MCF 10A (cell line): ENCODE measurements at regions not wholly inside any gene's neighbourhood (a gene's known extent, or its start where the extent isn't known, plus 50 kb on each side); places are given as distances from the start of the nearest gene placed in this dataset.
A peak's percentile ranks its signal among the peaks of the same experiment; 100 is the strongest.

Experiments used
- BruUV-seq: library from RNA; stranded (reverse); fragments of 400-500 nt; replicated peaks from 2 replicates; lab custom pipeline; 2021; lab: Mats Ljungman, UMichigan
- CTCF ChIA-PET: fragments of 300-600 bp; sonication (Branson Sonifier 250); formaldehyde crosslinking; extraction: SDS; loops from one replicate; lab custom pipeline; 2021; ENCODE audit warnings: antibody characterized with exemption, inconsistent platforms; lab: Yijun Ruan, JAX
- POLR2A ChIA-PET: fragments of 300-600, 350-650 bp; sonication (Branson Sonifier 250); formaldehyde crosslinking; extraction: SDS; loops from one replicate; lab custom pipeline; 2020; ENCODE audit warnings: antibody characterized with exemption, inconsistent platforms; lab: Yijun Ruan, JAX
- DNase-seq: peaks from one replicate; pipeline ENCODE4 v3.0.0-alpha.2; 2018; ENCODE audit not compliant: unreplicated experiment
- H3K27ac Mint-ChIP-seq: one replicate; pipeline ENCODE4 v1.8.0; 2022; ENCODE audit warnings: mild to moderate bottlenecking, low read depth, mixed read lengths; ENCODE audit not compliant: unreplicated experiment
- H3K27me3 Mint-ChIP-seq: one replicate; pipeline ENCODE4 v1.8.0; 2022; ENCODE audit warnings: mixed read lengths; ENCODE audit not compliant: insufficient read depth, unreplicated experiment
- H3K36me3 Mint-ChIP-seq: one replicate; pipeline ENCODE4 v1.8.0; 2022; ENCODE audit warnings: mild to moderate bottlenecking, moderate library complexity, mixed read lengths; ENCODE audit not compliant: insufficient read depth, unreplicated experiment
- H3K4me1 Mint-ChIP-seq: one replicate; pipeline ENCODE4 v1.8.0; 2022; ENCODE audit warnings: mixed read lengths; ENCODE audit not compliant: insufficient read depth, unreplicated experiment
- H3K4me3 Mint-ChIP-seq: one replicate; pipeline ENCODE4 v1.8.0; 2022; ENCODE audit warnings: mild to moderate bottlenecking, moderate library complexity, mixed read lengths; ENCODE audit not compliant: unreplicated experiment
- H3K9me3 Mint-ChIP-seq: one replicate; pipeline ENCODE4 v1.8.0; 2022; ENCODE audit warnings: mixed read lengths; ENCODE audit not compliant: unreplicated experiment
- intact Hi-C: fragments of 100-400 bp; cut with micrococcal nuclease; formaldehyde crosslinking; loops from 2 replicates; pipeline ENCODE4 v1.14.1; 2022
- TF ChIP-seq, protein P1 (sequence below): fragments of 200-600 bp; IDR thresholded peaks from one replicate; pipeline ENCODE4 v1.8.0; 2022; ENCODE audit warnings: antibody characterized with exemption, mild to moderate bottlenecking; ENCODE audit not compliant: unreplicated experiment

DNA sequence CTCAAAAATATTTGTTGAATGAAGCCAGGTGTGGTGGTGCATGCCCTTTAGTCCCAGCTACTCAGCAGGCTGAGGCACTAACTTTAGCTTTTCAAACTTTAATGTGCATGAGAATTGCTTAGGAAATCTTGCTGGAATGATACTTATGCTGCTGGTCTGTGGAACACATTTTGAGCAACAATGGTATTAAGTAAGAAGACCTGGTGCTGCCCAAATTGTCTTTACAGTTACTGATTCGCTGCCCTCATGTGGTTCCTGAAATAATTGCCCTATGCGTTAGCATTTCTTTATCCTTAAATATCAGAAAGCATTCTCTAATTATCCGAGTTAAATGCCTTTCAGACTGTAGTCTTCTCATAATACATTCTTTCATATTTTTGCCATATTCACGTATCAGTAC is 76.0 kb upstream of the SESTD1 start:
- TF ChIP-seq, protein P1, sequence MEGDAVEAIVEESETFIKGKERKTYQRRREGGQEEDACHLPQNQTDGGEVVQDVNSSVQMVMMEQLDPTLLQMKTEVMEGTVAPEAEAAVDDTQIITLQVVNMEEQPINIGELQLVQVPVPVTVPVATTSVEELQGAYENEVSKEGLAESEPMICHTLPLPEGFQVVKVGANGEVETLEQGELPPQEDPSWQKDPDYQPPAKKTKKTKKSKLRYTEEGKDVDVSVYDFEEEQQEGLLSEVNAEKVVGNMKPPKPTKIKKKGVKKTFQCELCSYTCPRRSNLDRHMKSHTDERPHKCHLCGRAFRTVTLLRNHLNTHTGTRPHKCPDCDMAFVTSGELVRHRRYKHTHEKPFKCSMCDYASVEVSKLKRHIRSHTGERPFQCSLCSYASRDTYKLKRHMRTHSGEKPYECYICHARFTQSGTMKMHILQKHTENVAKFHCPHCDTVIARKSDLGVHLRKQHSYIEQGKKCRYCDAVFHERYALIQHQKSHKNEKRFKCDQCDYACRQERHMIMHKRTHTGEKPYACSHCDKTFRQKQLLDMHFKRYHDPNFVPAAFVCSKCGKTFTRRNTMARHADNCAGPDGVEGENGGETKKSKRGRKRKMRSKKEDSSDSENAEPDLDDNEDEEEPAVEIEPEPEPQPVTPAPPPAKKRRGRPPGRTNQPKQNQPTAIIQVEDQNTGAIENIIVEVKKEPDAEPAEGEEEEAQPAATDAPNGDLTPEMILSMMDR: peak; percentile 33
- peak; percentile 63 for DNase-seq
- CTCF ChIA-PET: interaction anchor here (0.6 to 1.5 kb wide), 14 partner anchors 16 to 331 kb away, joined by 3 to 5 read pairs (median 3); no protein-coding TSS in a partner anchor
- Mint-ChIP-seq H3K4me3 (no peak overlapping the region), H3K4me1 (peaks cover 40% of the 10 kb centered on the region), H3K9me3 (no peaks in the 10 kb centered on the region), H3K27ac (no peak overlapping the region), H3K36me3 (no peaks in the 10 kb centered on the region), H3K27me3 (no peaks in the 10 kb centered on the region)
- intact Hi-C loops: loop anchor here (1.0 kb wide), 2 partner anchors 77 to 121 kb away; no protein-coding TSS in a partner anchor
- POLR2A ChIA-PET: interaction anchor here (1.0 to 1.4 kb wide), 3 partner anchors 68 to 666 kb away, joined by 3 to 4 read pairs (median 3); no protein-coding TSS in a partner anchor
- no TSS peak for BruUV-seq

DNA sequence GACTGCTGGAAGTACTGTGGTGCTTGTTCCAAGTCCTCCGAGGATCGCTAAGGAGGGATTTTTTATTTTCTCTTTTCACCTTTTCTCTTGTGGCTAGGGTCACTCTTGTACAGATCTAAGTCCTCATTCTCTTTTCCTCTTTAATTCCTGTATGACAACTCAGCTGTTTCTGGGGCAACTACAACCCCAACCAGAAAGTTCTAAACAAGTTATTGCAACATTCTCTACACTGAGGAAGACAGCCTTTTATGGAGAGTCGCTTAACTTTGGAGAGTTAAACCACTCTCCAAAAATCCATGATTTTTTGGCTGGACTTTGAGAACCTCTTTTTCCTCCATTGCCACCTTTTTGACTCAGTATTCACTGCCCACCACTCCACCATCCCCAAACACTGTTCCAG is 74.0 kb upstream of the SESTD1 start:
- TF ChIP-seq, protein P1: no peak
- intact Hi-C loops: no loop called here
- Mint-ChIP-seq H3K4me1 (peaks cover 30% of the 10 kb centered on the region), H3K9me3 (no peaks in the 10 kb centered on the region), H3K4me3 (no peak overlapping the region), H3K36me3 (no peaks in the 10 kb centered on the region), H3K27ac (peak overlapping the region; percentile 84), H3K27me3 (no peaks in the 10 kb centered on the region)
- ChIA-PET POLR2A (interaction anchor here (0.7 to 1.4 kb wide), 3 partner anchors 67 to 100 kb away, joined by 4 to 5 read pairs (median 5); no protein-coding TSS in a partner anchor), CTCF (interaction anchor here (1.4 kb wide), 1 partner anchor 11 kb away, joined by 3 read pairs; no protein-coding TSS in a partner anchor)
- DNase-seq: no peak
- BruUV-seq: no TSS peak

DNA sequence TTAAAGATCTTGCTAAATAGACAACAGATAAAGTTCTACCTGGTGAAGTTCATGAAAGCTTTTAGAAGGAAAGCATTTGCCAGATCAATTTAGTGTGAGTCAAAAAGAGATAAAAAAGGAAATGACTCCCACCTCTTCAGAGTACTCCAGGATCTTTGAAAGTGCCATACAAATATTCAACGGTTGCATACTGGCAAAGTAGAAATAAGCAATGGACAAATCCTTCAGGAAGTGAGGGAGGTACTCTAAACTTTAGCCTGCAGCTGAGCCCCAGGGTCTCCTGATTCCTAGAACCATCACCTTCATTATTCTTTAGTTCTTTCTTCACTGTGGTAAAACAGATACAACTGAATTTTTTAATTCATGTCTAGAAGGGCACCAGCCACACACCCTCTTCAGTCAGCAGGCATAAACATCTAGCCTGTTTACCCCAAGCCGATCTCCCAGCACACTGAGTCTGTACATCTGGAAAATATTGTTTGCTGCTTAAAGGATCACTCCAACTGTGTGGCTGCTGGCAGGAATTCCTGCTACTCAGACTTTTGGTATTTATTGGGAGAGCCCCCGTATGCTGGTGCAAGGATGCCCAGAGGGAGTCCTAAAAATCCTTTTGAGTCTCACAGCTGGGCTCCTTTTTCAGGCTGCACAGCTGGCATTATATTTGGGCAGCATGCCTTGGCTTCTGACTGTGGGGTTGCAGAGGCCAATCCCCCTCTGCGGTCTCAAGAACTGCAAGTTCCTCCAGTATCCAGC is 72.3 kb upstream of the SESTD1 start:
- TF ChIP-seq, protein P1: no peak
- ChIA-PET POLR2A (interaction anchor here (0.8 to 2.1 kb wide), 3 partner anchors 59 to 98 kb away, joined by 3 to 7 read pairs (median 4); no protein-coding TSS in a partner anchor), CTCF (interaction anchor here (0.5 to 1.4 kb wide), 3 partner anchors 10 to 141 kb away, joined by 3 to 6 read pairs (median 3); no protein-coding TSS in a partner anchor)
- Mint-ChIP-seq H3K27me3 (no peaks in the 10 kb centered on the region), H3K36me3 (no peaks in the 10 kb centered on the region), H3K9me3 (no peaks in the 10 kb centered on the region), H3K4me3 (no peak overlapping the region), H3K4me1 (peaks cover 37% of the 10 kb centered on the region), H3K27ac (peak overlapping the region; percentile 40)
- intact Hi-C loops: no loop called here
- DNase-seq: peak; percentile 52
- no TSS peak for BruUV-seq

DNA sequence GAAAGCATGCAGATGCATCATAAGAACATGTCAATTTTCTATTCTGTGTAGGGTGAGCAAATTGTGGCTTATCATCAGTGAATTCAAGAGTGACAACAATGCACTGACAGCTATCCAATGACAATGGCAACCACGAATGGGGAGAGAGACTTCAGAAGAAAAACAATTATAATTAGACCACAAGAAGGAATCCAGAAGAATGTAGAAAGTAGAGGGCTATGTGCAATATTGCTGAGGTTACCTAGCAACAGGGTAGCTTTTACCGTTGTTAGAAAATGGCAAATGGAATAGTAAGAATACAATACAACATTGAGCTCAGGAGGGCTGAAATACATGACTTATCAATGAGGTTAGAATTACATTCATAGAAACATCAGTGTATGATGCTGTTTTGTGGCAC is 71.1 kb upstream of the SESTD1 start:
- no peaks in the 10 kb centered on the region for H3K9me3 Mint-ChIP-seq

More for the DNA sequence above, 71.1 kb upstream of the SESTD1 start:
- no TSS peak for BruUV-seq
- POLR2A ChIA-PET: interaction anchor here (0.7 to 2.1 kb wide), 2 partner anchors 97 to 1376 kb away, joined by 3 to 7 read pairs; no protein-coding TSS in a partner anchor
- peaks cover 36% of the 10 kb centered on the region for H3K4me1 Mint-ChIP-seq
- CTCF ChIA-PET: interaction anchor here (0.7 kb wide), 1 partner anchor 117 kb away, joined by 3 read pairs; no protein-coding TSS in a partner anchor
- H3K27ac Mint-ChIP-seq: no peak overlapping the region
- no peaks in the 10 kb centered on the region for H3K36me3 Mint-ChIP-seq
- no peak overlapping the region for H3K4me3 Mint-ChIP-seq
- no peaks in the 10 kb centered on the region for H3K27me3 Mint-ChIP-seq
- DNase-seq: no peak
- intact Hi-C loops: no loop called here
- TF ChIP-seq, protein P1: no peak
